ENCODE measurements at regions not wholly inside any gene's neighbourhood (a gene's known extent, or its start where the extent isn't known, plus 50 kb on each side); places are given as distances from the start of the nearest gene placed in this dataset.
"Not testable (repeated sequence)": the region's sequence is repeated elsewhere in the genome, so short reads cannot be mapped to it uniquely, and the experiment has no call there.

DNA sequence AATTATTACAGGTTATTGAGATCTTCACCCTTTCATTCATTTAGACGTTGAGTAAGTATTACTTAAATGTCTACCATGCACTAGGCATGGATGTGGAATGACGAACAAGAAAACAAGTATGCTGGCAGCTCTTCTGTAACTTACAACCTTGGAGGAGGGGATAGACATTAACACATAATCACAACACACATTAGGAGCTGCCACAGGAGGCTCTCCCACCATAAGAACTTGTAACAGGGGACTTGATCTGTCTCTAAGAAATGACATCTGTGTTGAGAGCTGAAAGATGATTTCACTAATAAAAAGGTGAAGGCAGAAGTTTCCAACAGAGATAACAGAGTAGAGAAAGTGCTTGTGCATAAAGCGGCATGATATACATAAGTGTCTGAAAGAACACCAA, 384.7 kb upstream of the ZEB2 start:
- H3K27ac ChIP-seq (ENCODE audit: low read depth in 1 of 2, low read length in 2 of 2): no peak overlapping the region

DNA sequence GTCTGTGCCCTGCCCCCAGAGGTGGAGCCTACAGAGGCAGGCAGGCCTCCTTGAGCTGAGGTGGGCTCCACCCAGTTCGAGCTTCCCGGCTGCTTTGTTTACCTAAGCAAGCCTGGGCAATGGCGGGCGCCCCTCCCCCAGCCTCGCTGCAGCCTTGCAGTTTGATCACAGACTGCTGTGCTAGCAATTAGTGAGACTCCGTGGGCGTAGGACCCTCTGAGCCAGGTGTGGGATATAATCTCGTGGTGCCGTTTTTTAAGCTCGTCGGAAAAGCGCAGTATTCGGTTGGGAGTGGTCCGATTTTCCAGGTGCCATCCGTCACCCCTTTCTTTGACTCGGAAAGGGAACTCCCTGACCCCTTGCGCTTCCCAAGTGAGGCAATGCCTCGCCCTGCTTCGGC, 383.1 kb upstream of the ZEB2 start:
- CTCF ChIA-PET; H3K4me3 Mint-ChIP-seq; H3K27ac Mint-ChIP-seq; H3K4me1 ChIP-seq (ENCODE audit: insufficient read depth, low read length); H3K4me3 ChIP-seq (ENCODE audit: low read length); H3K9me3 ChIP-seq (ENCODE audit: control insufficient read depth in 1 of 2, insufficient read depth in 1 of 2, low read length in 2 of 2); POLR2A ChIA-PET; H3K27me3 Mint-ChIP-seq; H3K9me3 Mint-ChIP-seq; H3K36me3 ChIP-seq (ENCODE audit: insufficient read depth, low read length); DNase-seq; intact Hi-C loops (cut with DNase I, micrococcal nuclease); H3K27ac ChIP-seq (ENCODE audit: low read depth in 1 of 2, low read length in 2 of 2); H3K27me3 ChIP-seq (ENCODE audit: control insufficient read depth in 1 of 2, insufficient read depth in 2 of 2, low read length in 2 of 2); H3K4me1 Mint-ChIP-seq (ENCODE audit: low read depth); ATAC-seq (ENCODE audit: poor library complexity); H3K36me3 Mint-ChIP-seq (ENCODE audit: low read depth): not testable (repeated sequence)

More for the DNA sequence above, 384.7 kb upstream of the ZEB2 start:
- H3K9me3 ChIP-seq (ENCODE audit: control insufficient read depth in 1 of 2, insufficient read depth in 1 of 2, low read length in 2 of 2): no peaks in the 10 kb centered on the region
- TF ChIP-seq, protein P1, sequence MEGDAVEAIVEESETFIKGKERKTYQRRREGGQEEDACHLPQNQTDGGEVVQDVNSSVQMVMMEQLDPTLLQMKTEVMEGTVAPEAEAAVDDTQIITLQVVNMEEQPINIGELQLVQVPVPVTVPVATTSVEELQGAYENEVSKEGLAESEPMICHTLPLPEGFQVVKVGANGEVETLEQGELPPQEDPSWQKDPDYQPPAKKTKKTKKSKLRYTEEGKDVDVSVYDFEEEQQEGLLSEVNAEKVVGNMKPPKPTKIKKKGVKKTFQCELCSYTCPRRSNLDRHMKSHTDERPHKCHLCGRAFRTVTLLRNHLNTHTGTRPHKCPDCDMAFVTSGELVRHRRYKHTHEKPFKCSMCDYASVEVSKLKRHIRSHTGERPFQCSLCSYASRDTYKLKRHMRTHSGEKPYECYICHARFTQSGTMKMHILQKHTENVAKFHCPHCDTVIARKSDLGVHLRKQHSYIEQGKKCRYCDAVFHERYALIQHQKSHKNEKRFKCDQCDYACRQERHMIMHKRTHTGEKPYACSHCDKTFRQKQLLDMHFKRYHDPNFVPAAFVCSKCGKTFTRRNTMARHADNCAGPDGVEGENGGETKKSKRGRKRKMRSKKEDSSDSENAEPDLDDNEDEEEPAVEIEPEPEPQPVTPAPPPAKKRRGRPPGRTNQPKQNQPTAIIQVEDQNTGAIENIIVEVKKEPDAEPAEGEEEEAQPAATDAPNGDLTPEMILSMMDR (IDR thresholded peaks at IDR 0.05): no peak
- H3K9me3 Mint-ChIP-seq: peaks cover 1% of the 10 kb centered on the region
- H3K4me3 Mint-ChIP-seq: no peak overlapping the region
- H3K4me1 ChIP-seq (ENCODE audit: insufficient read depth, low read length): no peaks in the 10 kb centered on the region
- ATAC-seq (ENCODE audit: poor library complexity): no peak
- no peaks in the 10 kb centered on the region for H3K4me1 Mint-ChIP-seq (ENCODE audit: low read depth)
- POLR2A ChIA-PET: no interaction called here
- H3K27ac Mint-ChIP-seq: no peak overlapping the region
- H3K27me3 ChIP-seq (ENCODE audit: control insufficient read depth in 1 of 2, insufficient read depth in 2 of 2, low read length in 2 of 2): no peaks in the 10 kb centered on the region
- intact Hi-C loops (cut with DNase I, micrococcal nuclease): no loop called here
- CTCF ChIA-PET: no interaction called here
- H3K27me3 Mint-ChIP-seq: no peaks in the 10 kb centered on the region
- no peak overlapping the region for H3K4me3 ChIP-seq (ENCODE audit: low read length)
- no peak for DNase-seq
- no peaks in the 10 kb centered on the region for H3K36me3 Mint-ChIP-seq (ENCODE audit: low read depth)
- no peaks in the 10 kb centered on the region for H3K36me3 ChIP-seq (ENCODE audit: insufficient read depth, low read length)

DNA sequence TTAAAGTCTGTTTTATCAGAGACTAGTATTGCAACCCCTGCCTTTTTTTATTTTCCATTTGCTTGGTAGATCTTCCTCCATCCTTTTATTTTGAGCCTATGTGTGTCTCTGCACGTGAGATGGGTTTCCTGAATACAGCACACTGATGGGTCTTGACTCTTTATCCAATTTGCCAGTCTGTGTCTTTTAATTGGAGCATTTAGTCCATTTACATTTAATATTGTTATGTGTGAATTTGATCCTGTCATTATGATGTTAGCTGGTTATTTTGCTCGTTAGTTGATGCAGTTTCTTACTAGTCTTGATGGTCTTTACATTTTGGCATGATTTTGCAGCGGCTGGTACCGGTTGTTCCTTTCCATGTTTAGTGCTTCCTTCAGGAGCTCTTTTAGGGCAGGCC, 381.5 kb upstream of the ZEB2 start:
- H3K4me1 ChIP-seq (ENCODE audit: insufficient read depth, low read length); H3K27ac ChIP-seq (ENCODE audit: low read depth in 1 of 2, low read length in 2 of 2); intact Hi-C loops (cut with DNase I, micrococcal nuclease); H3K9me3 Mint-ChIP-seq; ATAC-seq (ENCODE audit: poor library complexity); H3K4me1 Mint-ChIP-seq (ENCODE audit: low read depth); H3K9me3 ChIP-seq (ENCODE audit: control insufficient read depth in 1 of 2, insufficient read depth in 1 of 2, low read length in 2 of 2); DNase-seq; POLR2A ChIA-PET; H3K4me3 ChIP-seq (ENCODE audit: low read length); H3K36me3 ChIP-seq (ENCODE audit: insufficient read depth, low read length); H3K27me3 Mint-ChIP-seq; H3K4me3 Mint-ChIP-seq; H3K27ac Mint-ChIP-seq; H3K36me3 Mint-ChIP-seq (ENCODE audit: low read depth); H3K27me3 ChIP-seq (ENCODE audit: control insufficient read depth in 1 of 2, insufficient read depth in 2 of 2, low read length in 2 of 2); CTCF ChIA-PET: not testable (repeated sequence)

DNA sequence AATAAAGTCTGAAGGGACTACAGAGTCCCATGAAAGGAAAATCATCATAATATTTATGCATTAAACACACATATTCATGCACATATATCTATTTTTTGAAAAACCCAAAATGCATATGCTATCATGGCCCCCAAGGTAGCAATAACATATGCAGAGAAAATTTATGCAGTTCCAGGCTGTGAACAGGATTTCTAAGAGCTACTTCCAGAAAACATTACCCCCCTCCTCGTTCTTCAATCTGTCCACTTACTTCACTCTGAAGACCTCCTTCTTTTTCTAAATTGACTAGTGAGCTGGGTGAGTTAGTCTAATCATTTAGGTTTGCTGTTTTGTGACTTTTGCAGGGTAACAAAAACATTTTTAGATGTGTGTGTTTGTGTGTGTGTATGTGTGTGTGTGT, 376.4 kb upstream of the ZEB2 start:
- CTCF ChIA-PET: no interaction called here
- H3K36me3 Mint-ChIP-seq (ENCODE audit: low read depth): no peaks in the 10 kb centered on the region
- no peaks in the 10 kb centered on the region for H3K27me3 ChIP-seq (ENCODE audit: control insufficient read depth in 1 of 2, insufficient read depth in 2 of 2, low read length in 2 of 2)
- no peak overlapping the region for H3K27ac Mint-ChIP-seq
- intact Hi-C loops (cut with DNase I, micrococcal nuclease): no loop called here
- ATAC-seq (ENCODE audit: poor library complexity) (no peak), DNase-seq (no peak)
- no peak overlapping the region for H3K4me3 Mint-ChIP-seq
- H3K9me3 ChIP-seq (ENCODE audit: control insufficient read depth in 1 of 2, insufficient read depth in 1 of 2, low read length in 2 of 2): no peaks in the 10 kb centered on the region
- no peaks in the 10 kb centered on the region for H3K27me3 Mint-ChIP-seq
- H3K27ac ChIP-seq (ENCODE audit: low read depth in 1 of 2, low read length in 2 of 2): no peak overlapping the region
- POLR2A ChIA-PET: no interaction called here
- TF ChIP-seq, protein P1 (IDR thresholded peaks at IDR 0.05): no peak
- H3K9me3 Mint-ChIP-seq: no peaks in the 10 kb centered on the region
- H3K4me3 ChIP-seq (ENCODE audit: low read length): no peak overlapping the region
- no peaks in the 10 kb centered on the region for H3K4me1 Mint-ChIP-seq (ENCODE audit: low read depth)
- no peaks in the 10 kb centered on the region for H3K36me3 ChIP-seq (ENCODE audit: insufficient read depth, low read length)
- H3K4me1 ChIP-seq (ENCODE audit: insufficient read depth, low read length): no peaks in the 10 kb centered on the region
